Superior temporal gyrus (tissue), 1 donor: ENCODE measurements at regions not wholly inside any gene's neighbourhood (a gene's known extent, or its start where the extent isn't known, plus 50 kb on each side); places are given as distances from the start of the nearest gene placed in this dataset.

Experiments used
- DNase-seq: peaks from one replicate; pipeline ENCODE4 v3.0.0-alpha.2; 2016; ENCODE audit errors: extremely low spot score

- DNase-seq, result no peak
Measured at GRCh38 chr12:97274386-97274785, 188.2 kb upstream of the RMST start.

GRCh38 chr12:97275256-97275655 lies 187.3 kb upstream of the RMST start:
- DNase-seq, result peak; percentile 75

GRCh38 chr12:97275728-97276590 lies 186.6 kb upstream of the RMST start:
- peak; percentile 20 for DNase-seq

GRCh38 chr12:97276661-97277429 lies 185.8 kb upstream of the RMST start:
- DNase-seq, result no peak

- DNase-seq, result no peak
Measured at GRCh38 chr12:97283297-97283696, 179.3 kb upstream of the RMST start.

DNA sequence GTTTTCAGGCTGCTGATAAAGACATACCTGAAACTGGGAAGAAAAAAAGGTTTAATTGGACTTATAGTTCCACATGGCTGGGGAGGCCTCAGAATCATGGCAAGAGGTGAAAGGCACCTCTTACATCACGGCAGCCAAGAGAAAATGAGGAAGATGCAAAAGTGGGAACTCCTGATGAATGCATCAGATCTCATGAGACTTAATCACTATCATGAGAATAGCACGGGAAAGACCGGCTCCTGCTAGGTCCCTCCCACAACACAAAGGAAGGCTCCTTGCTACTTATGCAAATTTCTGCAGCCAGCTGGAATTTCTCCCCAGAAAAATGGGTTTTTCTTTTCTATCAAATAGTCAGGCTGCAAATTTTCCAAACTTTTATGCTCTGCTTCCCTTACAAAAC lies 174.1 kb upstream of the RMST start:
- DNase-seq, result no peak

- no peak for DNase-seq
Measured at GRCh38 chr12:97292588-97292987, 170.0 kb upstream of the RMST start.

DNA sequence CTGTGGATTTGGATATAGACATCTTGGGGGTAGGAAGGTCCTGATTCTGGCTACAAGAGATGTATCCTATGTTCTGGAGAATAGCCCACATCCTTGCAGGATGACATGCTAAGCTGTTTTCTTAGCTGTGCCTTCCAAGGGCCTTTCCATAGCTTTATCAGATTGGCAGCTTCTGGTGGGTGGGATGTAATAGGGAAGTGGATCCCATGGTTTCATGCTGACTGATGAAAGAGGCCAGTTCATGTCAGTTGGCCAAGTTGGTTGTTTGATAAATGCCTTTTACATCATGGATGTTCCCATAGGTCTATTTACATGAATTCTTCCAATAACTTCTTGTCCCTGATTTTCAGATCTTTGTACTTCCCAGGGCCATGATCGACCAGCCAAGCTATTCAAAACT lies 169.1 kb upstream of the RMST start:
- DNase-seq, result no peak

DNA sequence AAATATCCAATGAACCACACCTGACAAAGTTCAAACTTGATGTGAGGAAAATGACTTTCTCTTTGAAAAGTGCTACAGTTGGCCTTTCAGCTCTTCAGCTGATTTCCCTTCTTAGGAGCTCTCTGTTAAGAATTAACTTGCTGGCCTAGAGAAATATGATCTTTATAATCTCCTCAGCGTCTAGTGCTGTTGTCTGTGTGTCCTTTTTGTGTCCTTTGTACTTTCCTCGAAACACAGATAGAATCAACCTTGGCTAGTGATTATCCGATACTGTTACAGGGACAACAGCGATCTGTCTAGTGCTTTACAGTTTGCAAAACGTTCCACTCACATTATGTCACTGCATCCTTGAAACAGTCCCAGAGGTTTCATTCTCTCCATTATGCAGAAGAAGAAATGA lies 162.8 kb upstream of the RMST start:
- no peak for DNase-seq

GRCh38 chr12:97300431-97300830 lies 162.2 kb upstream of the RMST start:
- no peak for DNase-seq

DNA sequence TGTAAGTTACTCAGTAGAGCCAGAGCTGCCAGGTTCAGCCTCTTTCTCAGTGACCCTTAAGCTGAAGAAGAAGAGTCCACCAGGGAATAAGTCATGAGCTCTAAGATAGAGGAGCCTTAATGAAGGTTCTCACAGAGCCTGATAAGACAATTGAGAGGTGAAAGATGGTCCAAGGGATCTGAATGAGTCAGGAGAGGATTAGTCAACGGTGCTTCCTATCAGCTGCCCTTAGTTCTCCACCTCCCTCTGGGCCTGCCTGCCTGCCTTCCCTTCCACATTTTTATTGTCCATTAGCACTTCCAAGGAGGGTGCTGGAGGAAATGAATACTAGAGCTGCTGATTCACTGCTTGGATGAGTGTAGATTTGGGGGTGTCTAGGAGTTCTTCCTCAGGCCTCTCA lies 161.7 kb upstream of the RMST start:
- DNase-seq, result no peak

GRCh38 chr12:97301576-97301975 lies 161.0 kb upstream of the RMST start:
- no peak for DNase-seq

DNA sequence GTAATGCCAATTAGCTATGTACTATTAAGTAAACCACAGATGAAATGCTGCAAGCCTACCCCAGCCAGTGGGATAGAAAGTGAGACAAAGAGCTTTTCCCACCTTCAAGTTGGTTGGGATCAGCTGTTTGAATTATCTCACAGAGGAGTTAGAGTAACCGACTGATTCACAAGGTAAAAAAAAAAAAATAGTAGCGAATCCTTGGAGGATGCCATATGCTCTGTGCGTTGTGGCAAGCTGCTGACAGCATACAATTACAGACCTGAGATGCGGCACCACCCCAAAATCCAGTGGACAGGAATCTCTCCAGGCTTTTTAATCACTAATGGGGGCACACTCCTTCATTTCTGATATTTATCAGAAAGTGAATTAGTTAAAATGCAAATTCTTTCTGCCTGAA lies 157.0 kb upstream of the RMST start:
- no peak for DNase-seq

GRCh38 chr12:97306147-97306546 lies 156.5 kb upstream of the RMST start:
- DNase-seq, result no peak

DNA sequence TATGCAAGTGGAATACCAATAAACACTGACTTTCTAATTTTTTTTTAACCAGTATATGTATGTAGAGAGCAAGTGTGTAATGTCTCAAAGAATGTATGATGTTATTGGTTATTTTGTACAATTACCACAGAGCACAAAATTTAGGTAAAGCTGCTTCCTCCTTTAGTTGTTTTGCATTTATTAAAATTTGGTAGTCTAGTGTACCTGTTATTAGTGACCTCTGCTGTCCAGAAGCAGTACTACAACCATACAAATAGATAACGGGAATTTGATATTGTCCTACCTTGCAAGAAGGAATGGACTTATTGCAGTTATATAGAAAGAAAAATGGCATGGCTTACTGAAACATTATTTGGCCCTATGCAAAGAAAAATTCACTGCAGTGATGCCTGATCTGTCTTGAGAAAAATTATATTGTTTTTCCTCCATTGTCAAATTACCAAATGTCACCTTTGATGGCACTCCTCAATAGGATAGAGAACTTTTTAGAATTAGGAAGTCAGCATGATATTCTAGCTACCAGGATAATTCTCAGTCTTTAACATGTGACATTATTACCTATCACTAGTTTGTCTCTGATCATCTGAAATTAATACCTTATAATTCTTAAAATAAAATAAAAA lies 153.9 kb upstream of the RMST start:
- peak; percentile 87 for DNase-seq

- no peak for DNase-seq
Measured at GRCh38 chr12:97309921-97310320, 152.7 kb upstream of the RMST start.

- DNase-seq, result no peak
Measured at GRCh38 chr12:97312570-97313135, 150.0 kb upstream of the RMST start.

GRCh38 chr12:97313471-97314190 lies 149.0 kb upstream of the RMST start:
- no peak for DNase-seq

DNA sequence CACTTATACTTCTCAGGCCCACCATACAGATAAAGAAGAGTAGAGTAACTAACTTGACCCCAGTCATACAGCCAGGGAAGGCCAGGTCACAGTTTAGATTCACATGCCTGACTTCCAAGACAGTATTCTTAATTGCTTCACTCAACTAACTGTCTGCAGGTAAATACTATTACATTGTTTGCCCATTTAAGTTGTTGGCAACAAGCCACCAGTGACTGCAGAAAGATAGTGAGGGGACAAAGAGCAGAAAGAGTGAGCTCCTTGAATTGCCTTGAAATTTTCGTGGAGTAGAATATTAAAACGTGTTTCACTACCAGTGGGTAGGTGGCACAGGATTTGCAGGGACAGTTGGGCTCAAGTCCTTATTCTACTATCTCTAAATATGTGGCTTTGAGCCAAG lies 146.3 kb upstream of the RMST start:
- DNase-seq, result no peak

DNA sequence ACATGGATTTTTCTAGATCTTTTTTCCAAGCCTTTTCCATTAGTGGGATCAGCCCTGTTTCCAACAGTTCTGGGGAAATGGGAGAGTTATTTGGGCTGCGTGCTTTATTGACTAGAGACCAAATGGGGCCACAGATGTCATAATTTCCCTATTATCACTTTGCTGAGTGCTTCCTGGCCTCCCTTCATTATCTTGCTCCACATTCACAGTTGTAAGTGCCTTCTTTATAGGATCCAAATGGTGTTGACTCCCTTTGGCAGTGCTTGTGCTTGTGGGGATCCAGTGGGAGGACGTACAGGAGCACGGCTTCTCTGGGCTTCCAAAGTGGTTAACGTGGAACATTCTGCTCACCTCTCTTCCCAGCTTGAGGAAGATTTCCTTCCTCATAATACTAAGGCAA lies 141.0 kb upstream of the RMST start:
- DNase-seq, result no peak

DNA sequence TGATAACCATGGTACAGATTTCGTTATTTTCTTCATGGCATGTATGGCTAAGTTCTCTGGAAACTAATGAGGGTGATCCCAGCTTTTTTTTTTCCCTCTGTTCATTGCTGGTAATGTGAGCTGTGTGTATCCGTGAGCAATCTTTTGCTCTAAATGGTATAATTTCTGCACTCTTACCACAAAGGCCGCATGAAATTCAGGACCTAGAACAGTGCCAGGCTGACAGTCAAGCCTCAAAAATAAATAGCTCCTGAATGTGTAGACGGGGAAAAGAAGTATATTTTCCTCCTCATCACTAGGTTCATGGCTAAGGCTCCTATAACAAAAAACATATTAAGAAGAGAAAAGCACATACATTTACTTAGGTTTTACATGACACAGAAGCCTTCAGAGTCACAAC lies 140.2 kb upstream of the RMST start:
- no peak for DNase-seq

- DNase-seq, result no peak
Measured at GRCh38 chr12:97323154-97323553, 139.4 kb upstream of the RMST start.
